Endothelial cell of umbilical vein (primary cell): ENCODE measurements at regions not wholly inside any gene's neighbourhood (a gene's known extent, or its start where the extent isn't known, plus 50 kb on each side); places are given as distances from the start of the nearest gene placed in this dataset.

ENCODE experiments used
- BruUV-seq: library from RNA; stranded (reverse); fragments of 400-500 nt; replicated peaks from 2 replicates; lab custom pipeline; 2021; lab: Mats Ljungman, UMichigan
- CTCF ChIA-PET: fragments of 300-600, 350-600 bp; sonication (Branson Sonifier 250); formaldehyde crosslinking; loops from one replicate; lab custom pipeline; 2021; ENCODE audit warnings: antibody characterized with exemption, inconsistent platforms; lab: Charles Lee
- POLR2A ChIA-PET: fragments of 300-600, 350-600 bp; sonication (Branson Sonifier 250); formaldehyde crosslinking; loops from one replicate; lab custom pipeline; 2021; ENCODE audit warnings: antibody characterized with exemption, inconsistent platforms; lab: Charles Lee
- DNase-seq: peaks from one replicate; pipeline ENCODE4 v3.0.0-alpha.2; 2011; ENCODE audit warnings: low read depth, low spot score
- FAIRE-seq: peaks from 2 replicates; lab custom pipeline; 2011; peaks lifted over from hg19 to GRCh38; lab: Jason Lieb, UNC
- H2AFZ ChIP-seq: 2 replicates; pipeline ENCODE4 v1.6.0; 2012; ENCODE audit warnings: low read depth, low read length, control low read depth, inconsistent platforms
- H3K27ac ChIP-seq: 2 replicates; pipeline ENCODE4 v1.5.1; 2011; ENCODE audit warnings: low read depth, mild to moderate bottlenecking, control low read depth, low read length, moderate library complexity; ENCODE audit not compliant: insufficient read depth
- H3K27me3 ChIP-seq, 2 experiments: 2 replicates each; pipeline versions ENCODE4 v1.6.0 to v1.6.1; 2011; ENCODE audit warnings: low read length in 2 of 2, mixed read lengths in 1 of 2; ENCODE audit not compliant: control insufficient read depth in 2 of 2, insufficient read depth in 2 of 2
- H3K36me3 ChIP-seq, 2 experiments: 2 replicates in 1 of 2; 3 replicates in 1 of 2; pipeline ENCODE4 v1.5.1; 2011; ENCODE audit warnings: low read length in 2 of 2, mild to moderate bottlenecking in 1 of 2, moderate library complexity in 1 of 2; ENCODE audit not compliant: control insufficient read depth in 2 of 2, insufficient read depth in 2 of 2; ENCODE audit errors: extremely low read depth in 1 of 2
- H3K4me1 ChIP-seq: 3 replicates; pipeline ENCODE4 v1.5.1; 2011; ENCODE audit warnings: mild to moderate bottlenecking, low read length; ENCODE audit not compliant: control insufficient read depth, insufficient read depth; ENCODE audit errors: extremely low read depth
- H3K4me2 ChIP-seq: 2 replicates; pipeline ENCODE4 v1.6.1; 2011; ENCODE audit warnings: low read length, control low read depth, mixed read lengths; ENCODE audit not compliant: insufficient read depth
- H3K4me3 ChIP-seq, 3 experiments: fragments of 200-600 bp in 1 of 3; sonication (generic), shearing (Covaris generic) in 1 of 3; replicated peaks in 1 of 3; 2 replicates each; pipeline ENCODE4 v1.5.1; 2011 to 2016; ENCODE audit warnings: control low read depth in 3 of 3, low read length in 3 of 3, mild to moderate bottlenecking in 2 of 3, inconsistent platforms in 1 of 3, low read depth in 1 of 3, moderate library complexity in 1 of 3; ENCODE audit not compliant: insufficient read depth in 1 of 3
- H3K79me2 ChIP-seq: 2 replicates; pipeline ENCODE4 v1.6.0; 2012; ENCODE audit warnings: low read length, inconsistent platforms; ENCODE audit not compliant: control insufficient read depth, insufficient read depth
- H3K9ac ChIP-seq: replicated peaks from 2 replicates; pipeline ENCODE3; 2011; ENCODE audit warnings: low read length, control low read depth; ENCODE audit not compliant: insufficient read depth; ENCODE audit errors: extremely low read depth
- H3K9me1 ChIP-seq: replicated peaks from 3 replicates; pipeline ENCODE4 v1.6.0; 2011; ENCODE audit warnings: mild to moderate bottlenecking, low read length; ENCODE audit not compliant: control insufficient read depth, insufficient read depth; ENCODE audit errors: extremely low read depth
- H3K9me3 ChIP-seq: replicated peaks from 2 replicates; pipeline ENCODE4 v1.5.1; 2012; ENCODE audit warnings: low read length, inconsistent platforms; ENCODE audit not compliant: control insufficient read depth, insufficient read depth
- H4K20me1 ChIP-seq: replicated peaks from 2 replicates; pipeline ENCODE3; 2011; ENCODE audit warnings: mild to moderate bottlenecking, low read length; ENCODE audit not compliant: control insufficient read depth, insufficient read depth; ENCODE audit errors: extremely low read depth
- EZH2 ChIP-seq: IDR thresholded peaks from 2 replicates; pipeline ENCODE4 v1.6.1; 2012; ENCODE audit warnings: borderline replicate concordance, low read depth, mild to moderate bottlenecking, moderate library complexity, low read length, inconsistent platforms; ENCODE audit not compliant: severe bottlenecking
- FOS ChIP-seq: IDR thresholded peaks from 2 replicates; pipeline ENCODE4 v1.6.1; 2011; ENCODE audit warnings: mild to moderate bottlenecking, low read length, moderate library complexity, borderline replicate concordance; ENCODE audit not compliant: insufficient read depth
- GATA2 ChIP-seq: IDR thresholded peaks from 2 replicates; pipeline ENCODE4 v1.7.0; 2011; ENCODE audit warnings: low read depth, mild to moderate bottlenecking, moderate library complexity, mixed read lengths, low read length; ENCODE audit not compliant: insufficient read length, insufficient read depth
- JUN ChIP-seq: IDR thresholded peaks from 2 replicates; pipeline ENCODE4 v1.6.1; 2011; ENCODE audit warnings: borderline replicate concordance, low read depth; ENCODE audit not compliant: insufficient read length, insufficient read depth
- MYC ChIP-seq: IDR thresholded peaks from one replicate; pipeline ENCODE4 v1.6.1; 2011; ENCODE audit warnings: mild to moderate bottlenecking, low read depth, low read length
- POLR2A ChIP-seq: IDR thresholded peaks from 2 replicates; pipeline ENCODE4 v1.6.1; 2012; ENCODE audit warnings: low read depth, mild to moderate bottlenecking, control low read depth, low read length
- POLR2AphosphoS5 ChIP-seq: IDR thresholded peaks from 2 replicates; pipeline ENCODE4 v1.6.1; 2012; ENCODE audit warnings: low read depth, mild to moderate bottlenecking, control low read depth, low read length, moderate library complexity; ENCODE audit not compliant: insufficient read depth
- dilution Hi-C: fragments of 300-500 bp; cut with MboI; formaldehyde crosslinking; loops from one replicate; pipeline ENCODE4 v1.15.0; 2019; ENCODE audit warnings: low sequenced_read_pairs; ENCODE audit not compliant: extremely low pct_ligation_motif_present
- intact Hi-C: fragments of 100-400 bp; cut with micrococcal nuclease; formaldehyde crosslinking; loops from one replicate; pipeline ENCODE4 v1.10.0; 2022
- TF ChIP-seq, protein P1 (sequence below), 2 donors: IDR thresholded peaks; 1 replicate in 1 of 2; 2 replicates in 1 of 2; pipeline ENCODE4 v1.5.1; 2011; ENCODE audit warnings: low read length in 2 of 2, mild to moderate bottlenecking in 2 of 2, moderate library complexity in 2 of 2, control low read depth in 1 of 2, inconsistent platforms in 1 of 2, low read depth in 1 of 2; ENCODE audit not compliant: insufficient read depth in 1 of 2; ENCODE audit errors: extremely low read depth in 1 of 2
- TF ChIP-seq, protein P2 (sequence below): IDR thresholded peaks from 2 replicates; pipeline ENCODE4 v1.6.1; 2011; ENCODE audit not compliant: insufficient read depth, insufficient read length

DNA sequence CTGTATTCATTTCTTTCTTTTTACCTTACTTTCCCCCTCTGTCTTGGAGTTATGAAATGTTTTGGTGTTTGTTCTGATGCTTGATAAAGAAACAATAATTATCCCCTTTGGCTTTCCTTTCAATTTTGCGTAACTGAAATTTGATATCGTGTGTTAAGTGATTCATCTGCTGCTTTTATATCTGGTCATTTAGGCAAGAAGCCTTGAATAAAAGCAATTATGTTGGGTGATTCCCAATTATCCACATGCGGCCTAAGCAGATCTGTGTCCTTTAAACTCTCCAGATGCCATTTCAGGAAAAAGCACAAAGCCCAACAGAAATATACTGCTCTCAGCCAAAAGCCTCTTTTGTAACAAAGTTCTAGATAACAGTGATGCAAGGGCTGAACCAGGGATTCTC lies 92.8 kb downstream of the TAF11L14 start:
- no peak overlapping the region for H3K27ac ChIP-seq
- no peak overlapping the region for H3K9ac ChIP-seq
- no peaks in the 10 kb centered on the region for H3K36me3 ChIP-seq
- TF ChIP-seq GATA2 (no peak), JUN (no peak), POLR2AphosphoS5 (no peak), EZH2 (no peak), MYC (no peak), FOS (no peak), POLR2A (no peak)
- TF ChIP-seq, protein P1, sequence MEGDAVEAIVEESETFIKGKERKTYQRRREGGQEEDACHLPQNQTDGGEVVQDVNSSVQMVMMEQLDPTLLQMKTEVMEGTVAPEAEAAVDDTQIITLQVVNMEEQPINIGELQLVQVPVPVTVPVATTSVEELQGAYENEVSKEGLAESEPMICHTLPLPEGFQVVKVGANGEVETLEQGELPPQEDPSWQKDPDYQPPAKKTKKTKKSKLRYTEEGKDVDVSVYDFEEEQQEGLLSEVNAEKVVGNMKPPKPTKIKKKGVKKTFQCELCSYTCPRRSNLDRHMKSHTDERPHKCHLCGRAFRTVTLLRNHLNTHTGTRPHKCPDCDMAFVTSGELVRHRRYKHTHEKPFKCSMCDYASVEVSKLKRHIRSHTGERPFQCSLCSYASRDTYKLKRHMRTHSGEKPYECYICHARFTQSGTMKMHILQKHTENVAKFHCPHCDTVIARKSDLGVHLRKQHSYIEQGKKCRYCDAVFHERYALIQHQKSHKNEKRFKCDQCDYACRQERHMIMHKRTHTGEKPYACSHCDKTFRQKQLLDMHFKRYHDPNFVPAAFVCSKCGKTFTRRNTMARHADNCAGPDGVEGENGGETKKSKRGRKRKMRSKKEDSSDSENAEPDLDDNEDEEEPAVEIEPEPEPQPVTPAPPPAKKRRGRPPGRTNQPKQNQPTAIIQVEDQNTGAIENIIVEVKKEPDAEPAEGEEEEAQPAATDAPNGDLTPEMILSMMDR (IDR thresholded peaks at IDR 0.05; ENCODE audit: extremely low read depth in 1 of 2, insufficient read depth in 1 of 2, low read depth in 1 of 2, low read length in 2 of 2): no peak
- TF ChIP-seq, protein P2, sequence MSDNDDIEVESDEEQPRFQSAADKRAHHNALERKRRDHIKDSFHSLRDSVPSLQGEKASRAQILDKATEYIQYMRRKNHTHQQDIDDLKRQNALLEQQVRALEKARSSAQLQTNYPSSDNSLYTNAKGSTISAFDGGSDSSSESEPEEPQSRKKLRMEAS: no peak
- no peak overlapping the region for H3K4me3 ChIP-seq
- H3K9me1 ChIP-seq: no peaks in the 10 kb centered on the region
- ChIA-PET POLR2A (no interaction called here), CTCF (no interaction called here)
- dilution Hi-C loops: no loop called here
- no peaks in the 10 kb centered on the region for H3K27me3 ChIP-seq
- FAIRE-seq (no peak), DNase-seq (no peak)
- intact Hi-C loops: no loop called here
- no peaks in the 10 kb centered on the region for H4K20me1 ChIP-seq
- no TSS peak for BruUV-seq
- H3K4me2 ChIP-seq: no peak overlapping the region
- H3K79me2 ChIP-seq: no peaks in the 10 kb centered on the region
- no peak overlapping the region for H2AFZ ChIP-seq
- no peaks in the 10 kb centered on the region for H3K4me1 ChIP-seq
- H3K9me3 ChIP-seq: no peaks in the 10 kb centered on the region
